HCT116 (cell line): ENCODE measurements at regions not wholly inside any gene's neighbourhood (a gene's known extent, or its start where the extent isn't known, plus 50 kb on each side); places are given as distances from the start of the nearest gene placed in this dataset.
"Not testable (repeated sequence)": the region's sequence is repeated elsewhere in the genome, so short reads cannot be mapped to it uniquely, and the experiment has no call there.

ENCODE experiments used
- ATAC-seq: fragments of 200-7000 bp; cut with Tn5 transposase; 2 replicates; pipeline ENCODE4 v1.9.1; 2020; ENCODE audit warnings: mild to moderate bottlenecking, moderate library complexity
- BruUV-seq: library from RNA; stranded (reverse); fragments of 400-500 nt; replicated peaks from 2 replicates; lab custom pipeline; 2021; lab: Mats Ljungman, UMichigan
- CTCF ChIA-PET: fragments of 300-600 bp; sonication (Branson Sonifier 250); formaldehyde crosslinking; loops from one replicate; lab custom pipeline; 2021; ENCODE audit warnings: antibody characterized with exemption; lab: Charles Lee
- POLR2A ChIA-PET: fragments of 300-600, 350-600 bp; sonication (Branson Sonifier 250); formaldehyde crosslinking; loops from one replicate; lab custom pipeline; 2021; ENCODE audit warnings: antibody characterized with exemption; lab: Charles Lee
- RAD21 ChIA-PET, 2 experiments: fragments of 300-600 bp; sonication (Branson Sonifier 250); formaldehyde crosslinking; loops; one replicate each; lab custom pipeline; 2023; ENCODE audit warnings: low total read pairs in 2 of 2; ENCODE audit not compliant: uncharacterized antibody in 2 of 2, unreplicated experiment in 2 of 2, low non-redundant PET in 1 of 2; lab: Charles Lee
- DNase-seq: peaks from one replicate; pipeline ENCODE4 v3.0.0-alpha.2; 2010; ENCODE audit warnings: low read depth, low spot score
- H2AFZ ChIP-seq: fragments of 200-600 bp; shearing (Covaris generic), sonication (generic); 2 replicates; pipeline ENCODE4 v1.6.1; 2017; ENCODE audit warnings: low read depth, mixed run types, mixed read lengths, antibody characterized with exemption, low read length; ENCODE audit not compliant: poor library complexity, severe bottlenecking
- H3K27ac ChIP-seq: 2 replicates; pipeline ENCODE4 v1.5.1; 2012; ENCODE audit warnings: low read depth, low read length
- H3K27me3 ChIP-seq: fragments of 200-600 bp; sonication (generic); 2 replicates; pipeline ENCODE4 v1.6.1; 2016; ENCODE audit warnings: mixed run types, low read length, mixed read lengths; ENCODE audit not compliant: insufficient read depth
- H3K36me3 ChIP-seq, 2 experiments: fragments of 200-500 bp in 1 of 2; fragments of 200-600 bp in 1 of 2; sonication (Bioruptor generic) in 1 of 2; sonication (generic) in 1 of 2; 2 replicates each; pipeline versions ENCODE4 v1.5.1 to v1.6.1; 2014 to 2016; ENCODE audit warnings: low read length in 2 of 2, inconsistent platforms in 1 of 2, mixed read lengths in 1 of 2, mixed run types in 1 of 2; ENCODE audit not compliant: insufficient read depth in 2 of 2, control insufficient read depth in 1 of 2
- H3K4me1 ChIP-seq, 2 experiments: fragments of 200-600 bp in 1 of 2; sonication (generic) in 1 of 2; 2 replicates each; pipeline versions ENCODE4 v1.5.1 to v1.6.1; 2012 to 2017; ENCODE audit warnings: low read length in 2 of 2, inconsistent platforms in 1 of 2, mild to moderate bottlenecking in 1 of 2, mixed read lengths in 1 of 2, mixed run types in 1 of 2, moderate library complexity in 1 of 2; ENCODE audit not compliant: insufficient read depth in 2 of 2, control insufficient read depth in 1 of 2
- H3K4me2 ChIP-seq: fragments of 200-600 bp; sonication (generic); 2 replicates; pipeline ENCODE4 v1.6.1; 2017; ENCODE audit warnings: mixed run types, low read length, mixed read lengths
- H3K4me3 ChIP-seq, 2 experiments: fragments of 200-600 bp in 1 of 2; sonication (generic) in 1 of 2; replicated peaks in 1 of 2; 2 replicates each; pipeline ENCODE4 v1.5.1; 2011 to 2016; ENCODE audit warnings: low read length in 2 of 2, control low read depth in 1 of 2, low read depth in 1 of 2, mild to moderate bottlenecking in 1 of 2, mixed read lengths in 1 of 2, mixed run types in 1 of 2
- H3K79me2 ChIP-seq: fragments of 200-600 bp; sonication (generic); 2 replicates; pipeline ENCODE4 v1.6.1; 2017; ENCODE audit warnings: mild to moderate bottlenecking, mixed run types, low read length, moderate library complexity, mixed read lengths; ENCODE audit not compliant: insufficient read depth
- H3K9ac ChIP-seq: fragments of 200-600 bp; sonication (generic); 2 replicates; pipeline ENCODE4 v1.6.1; 2016; ENCODE audit warnings: low read length, mixed read lengths
- H3K9me2 ChIP-seq: fragments of 200-600 bp; sonication (generic), shearing (Covaris generic); 2 replicates; pipeline ENCODE4 v1.6.1; 2017; ENCODE audit warnings: mixed run types, mild to moderate bottlenecking, moderate library complexity; ENCODE audit not compliant: insufficient read depth
- H3K9me3 ChIP-seq, 2 experiments: fragments of 200-500 bp in 1 of 2; fragments of 200-600 bp in 1 of 2; sonication (Bioruptor generic) in 1 of 2; sonication (generic) in 1 of 2; 2 replicates each; pipeline ENCODE4 v1.6.1; 2014 to 2017; ENCODE audit warnings: low read length in 2 of 2, mixed read lengths in 2 of 2, inconsistent platforms in 1 of 2, low read depth in 1 of 2, mild to moderate bottlenecking in 1 of 2, mixed run types in 1 of 2, moderate library complexity in 1 of 2; ENCODE audit not compliant: control insufficient read depth in 1 of 2, insufficient read depth in 1 of 2
- H4K20me1 ChIP-seq: fragments of 200-600 bp; sonication (generic), shearing (Covaris generic); 2 replicates; pipeline ENCODE4 v1.6.1; 2017; ENCODE audit warnings: mixed run types, mild to moderate bottlenecking, moderate library complexity; ENCODE audit not compliant: insufficient read depth
- CBX3 ChIP-seq: IDR thresholded peaks from 2 replicates; pipeline ENCODE4 v1.6.1; 2012; ENCODE audit warnings: low read depth
- CEBPB ChIP-seq: IDR thresholded peaks from 2 replicates; pipeline ENCODE4 v1.6.1; 2012; ENCODE audit warnings: low read depth
- EGR1 ChIP-seq: IDR thresholded peaks from 2 replicates; pipeline ENCODE4 v1.6.1; 2012; ENCODE audit warnings: low read depth
- FOSL1 ChIP-seq: IDR thresholded peaks from 2 replicates; pipeline ENCODE4 v1.6.1; 2012; ENCODE audit warnings: low read depth
- POLR2AphosphoS5 ChIP-seq: IDR thresholded peaks from 2 replicates; pipeline ENCODE4 v1.6.1; 2011; ENCODE audit warnings: mild to moderate bottlenecking, low read depth, low read length, moderate library complexity
- REST ChIP-seq: IDR thresholded peaks from 2 replicates; pipeline ENCODE4 v1.6.1; 2012; ENCODE audit warnings: low read depth
- SRF ChIP-seq: IDR thresholded peaks from 2 replicates; pipeline ENCODE4 v1.6.1; 2012; ENCODE audit warnings: low read depth
- YY1 ChIP-seq: IDR thresholded peaks from 2 replicates; pipeline ENCODE4 v1.6.1; 2011; ENCODE audit warnings: low read length, low read depth, moderate library complexity, mild to moderate bottlenecking; ENCODE audit not compliant: insufficient replicate concordance; ENCODE audit errors: extremely low read depth
- ZNF274 ChIP-seq: fragments of 200-500 bp; sonication (Bioruptor generic); IDR thresholded peaks from 2 replicates; pipeline ENCODE4 v1.6.1; 2014; ENCODE audit warnings: mild to moderate bottlenecking, low read depth, low read length, inconsistent platforms
- intact Hi-C: fragments of 100-400 bp; cut with micrococcal nuclease; formaldehyde crosslinking; loops from 2 replicates; pipeline ENCODE4 v1.10.0; 2022

GRCh38 chr14:66330916-66331315 lies 155.3 kb upstream of the CCDC196 start:
- ATAC-seq (no peak), DNase-seq (no peak)
- Histone ChIP-seq H3K79me2 (no peaks in the 10 kb centered on the region), H3K27ac (no peak overlapping the region), H2AFZ (no peak overlapping the region), H3K9me2 (no peaks in the 10 kb centered on the region), H3K36me3 (no peaks in the 10 kb centered on the region), H3K9me3 (no peaks in the 10 kb centered on the region), H3K4me1 (peaks cover 2 to 9% of the 10 kb centered on the region in 2 experiments; a peak in 2 of 4 replicates), H4K20me1 (no peaks in the 10 kb centered on the region), H3K27me3 (no peaks in the 10 kb centered on the region), H3K9ac (no peak overlapping the region), H3K4me3 (no peak overlapping the region), H3K4me2 (peak overlapping the region; percentile 21; the same call in 1 of the 2 replicates)
- ChIA-PET RAD21 (no interaction called here), CTCF (no interaction called here), POLR2A (no interaction called here)
- intact Hi-C loops, result no loop called here
- no peak for TF ChIP-seq FOSL1
- peak; percentile 65; the same call in 1 of the 2 replicates for TF ChIP-seq EGR1
- no TSS peak for BruUV-seq

GRCh38 chr14:66333293-66333692 lies 152.9 kb upstream of the CCDC196 start:
- H3K36me3 ChIP-seq, H4K20me1 ChIP-seq, ATAC-seq, H3K4me1 ChIP-seq, DNase-seq, H3K27ac ChIP-seq, H3K4me3 ChIP-seq, BruUV-seq, CTCF ChIA-PET, H3K4me2 ChIP-seq, H3K79me2 ChIP-seq, H3K27me3 ChIP-seq, intact Hi-C loops, RAD21 ChIA-PET, H2AFZ ChIP-seq, H3K9me3 ChIP-seq, H3K9ac ChIP-seq, POLR2A ChIA-PET, H3K9me2 ChIP-seq: not testable (repeated sequence)

- CTCF ChIA-PET, result interaction anchor here (1.0 kb wide), 1 partner anchor 18 kb away, joined by 3 read pairs; no protein-coding TSS in a partner anchor
- TF ChIP-seq YY1 (no peak), FOSL1 (no peak), SRF (no peak), POLR2AphosphoS5 (no peak), ZNF274 (no peak), CEBPB (no peak), CBX3 (no peak), REST (no peak)
Measured at GRCh38 chr14:66341239-66341638, 144.9 kb upstream of the CCDC196 start.

More at GRCh38 chr14:66341239-66341638, 144.9 kb upstream of the CCDC196 start:
- Histone ChIP-seq H4K20me1 (no peaks in the 10 kb centered on the region), H3K9me2 (no peaks in the 10 kb centered on the region), H3K27ac (no peak overlapping the region), H2AFZ (no peak overlapping the region), H3K36me3 (no peaks in the 10 kb centered on the region), H3K9me3 (no peaks in the 10 kb centered on the region), H3K27me3 (no peaks in the 10 kb centered on the region), H3K4me1 (peaks cover 0 to 6% of the 10 kb centered on the region in 2 experiments; a peak in 2 of 4 replicates), H3K4me3 (no peak overlapping the region), H3K4me2 (no peak overlapping the region), H3K9ac (no peak overlapping the region), H3K79me2 (no peaks in the 10 kb centered on the region)
- POLR2A ChIA-PET, result no interaction called here
- RAD21 ChIA-PET, result no interaction called here
- intact Hi-C loops, result no loop called here
- no TSS peak for BruUV-seq
- DNase-seq, result no peak
- no peak for ATAC-seq
